ENCODE measurements at regions not wholly inside any gene's neighbourhood (a gene's known extent, or its start where the extent isn't known, plus 50 kb on each side); places are given as distances from the start of the nearest gene placed in this dataset.

DNA sequence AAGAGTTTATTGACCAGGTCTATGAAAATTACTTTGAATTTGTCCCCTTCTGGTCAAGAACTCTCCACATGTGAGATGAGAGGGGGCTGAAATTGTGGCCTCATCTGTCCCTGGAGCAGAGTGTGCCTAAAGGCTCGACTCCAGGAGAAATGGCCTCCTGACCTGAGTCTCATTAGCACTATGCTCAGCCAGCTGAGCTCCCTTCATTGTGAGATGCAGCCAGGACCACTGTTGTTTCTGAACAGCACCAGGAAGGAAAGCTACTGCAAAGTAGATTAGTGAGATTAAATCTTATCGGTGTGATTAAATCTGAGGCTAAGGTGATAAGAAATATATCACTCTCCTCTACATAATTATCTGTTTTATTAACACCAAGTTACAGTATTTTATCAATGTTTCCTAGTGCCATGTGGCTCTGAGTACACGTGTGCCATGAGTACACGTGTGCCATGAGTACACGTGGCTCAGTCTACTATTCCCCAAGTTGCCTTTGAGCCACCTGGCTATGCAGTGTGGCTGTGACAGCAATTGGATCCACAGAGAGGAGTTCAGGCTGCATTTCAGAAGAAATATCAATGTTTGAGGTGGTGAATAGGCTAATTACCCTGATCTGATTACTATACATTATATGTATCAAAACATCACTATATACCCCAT, 126.9 kb downstream of the IPMK start:
- TF ChIP-seq, protein P1, sequence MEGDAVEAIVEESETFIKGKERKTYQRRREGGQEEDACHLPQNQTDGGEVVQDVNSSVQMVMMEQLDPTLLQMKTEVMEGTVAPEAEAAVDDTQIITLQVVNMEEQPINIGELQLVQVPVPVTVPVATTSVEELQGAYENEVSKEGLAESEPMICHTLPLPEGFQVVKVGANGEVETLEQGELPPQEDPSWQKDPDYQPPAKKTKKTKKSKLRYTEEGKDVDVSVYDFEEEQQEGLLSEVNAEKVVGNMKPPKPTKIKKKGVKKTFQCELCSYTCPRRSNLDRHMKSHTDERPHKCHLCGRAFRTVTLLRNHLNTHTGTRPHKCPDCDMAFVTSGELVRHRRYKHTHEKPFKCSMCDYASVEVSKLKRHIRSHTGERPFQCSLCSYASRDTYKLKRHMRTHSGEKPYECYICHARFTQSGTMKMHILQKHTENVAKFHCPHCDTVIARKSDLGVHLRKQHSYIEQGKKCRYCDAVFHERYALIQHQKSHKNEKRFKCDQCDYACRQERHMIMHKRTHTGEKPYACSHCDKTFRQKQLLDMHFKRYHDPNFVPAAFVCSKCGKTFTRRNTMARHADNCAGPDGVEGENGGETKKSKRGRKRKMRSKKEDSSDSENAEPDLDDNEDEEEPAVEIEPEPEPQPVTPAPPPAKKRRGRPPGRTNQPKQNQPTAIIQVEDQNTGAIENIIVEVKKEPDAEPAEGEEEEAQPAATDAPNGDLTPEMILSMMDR (IDR thresholded peaks at IDR 0.05): no peak
- TF ChIP-seq REST (IDR thresholded peaks at IDR 0.05; ENCODE audit: insufficient read depth in 1 of 2, low read depth in 2 of 2, low read length in 1 of 2): no peak

Data from Panc1 (cell line).